ENCODE measurements at regions not wholly inside any gene's neighbourhood (a gene's known extent, or its start where the extent isn't known, plus 50 kb on each side); places are given as distances from the start of the nearest gene placed in this dataset.

- no peak for TF ChIP-seq POLR2A (IDR thresholded peaks at IDR 0.05)
- TF ChIP-seq CTCF (IDR thresholded peaks at IDR 0.05), result no peak
Observed at GRCh38 chr14:83838226-83838625, 1691.7 kb upstream of the FLRT2 start.
